HG03342 (cell line): ENCODE measurements at regions not wholly inside any gene's neighbourhood (a gene's known extent, or its start where the extent isn't known, plus 50 kb on each side); places are given as distances from the start of the nearest gene placed in this dataset.

Experiments
- ATAC-seq: cut with Tn5 transposase; IDR thresholded peaks from one replicate; pipeline ENCODE4 v1.9.1; 2021; ENCODE audit warnings: mild to moderate bottlenecking, moderate library complexity; ENCODE audit not compliant: unreplicated experiment

DNA sequence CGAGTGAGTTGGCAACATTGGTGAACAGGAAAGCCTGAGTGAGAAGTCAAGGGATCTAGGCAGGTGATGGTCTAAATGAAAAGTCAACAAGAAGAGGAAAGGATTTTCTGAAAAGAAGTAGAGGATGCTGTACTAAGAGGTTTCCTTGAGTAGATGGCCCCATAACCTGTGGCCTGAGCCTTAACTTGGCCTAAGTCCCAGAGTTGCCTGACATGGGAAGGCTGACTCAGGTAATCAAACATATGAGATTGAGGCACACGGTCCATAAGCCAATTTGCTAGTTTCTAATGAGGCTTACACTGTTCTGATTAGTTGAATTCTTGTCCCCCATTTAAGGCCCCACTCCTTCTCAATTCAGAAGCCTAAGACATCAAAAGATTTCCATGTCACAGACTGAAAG, 262.5 kb upstream of the LMCD1 start:
- ATAC-seq, result no peak

DNA sequence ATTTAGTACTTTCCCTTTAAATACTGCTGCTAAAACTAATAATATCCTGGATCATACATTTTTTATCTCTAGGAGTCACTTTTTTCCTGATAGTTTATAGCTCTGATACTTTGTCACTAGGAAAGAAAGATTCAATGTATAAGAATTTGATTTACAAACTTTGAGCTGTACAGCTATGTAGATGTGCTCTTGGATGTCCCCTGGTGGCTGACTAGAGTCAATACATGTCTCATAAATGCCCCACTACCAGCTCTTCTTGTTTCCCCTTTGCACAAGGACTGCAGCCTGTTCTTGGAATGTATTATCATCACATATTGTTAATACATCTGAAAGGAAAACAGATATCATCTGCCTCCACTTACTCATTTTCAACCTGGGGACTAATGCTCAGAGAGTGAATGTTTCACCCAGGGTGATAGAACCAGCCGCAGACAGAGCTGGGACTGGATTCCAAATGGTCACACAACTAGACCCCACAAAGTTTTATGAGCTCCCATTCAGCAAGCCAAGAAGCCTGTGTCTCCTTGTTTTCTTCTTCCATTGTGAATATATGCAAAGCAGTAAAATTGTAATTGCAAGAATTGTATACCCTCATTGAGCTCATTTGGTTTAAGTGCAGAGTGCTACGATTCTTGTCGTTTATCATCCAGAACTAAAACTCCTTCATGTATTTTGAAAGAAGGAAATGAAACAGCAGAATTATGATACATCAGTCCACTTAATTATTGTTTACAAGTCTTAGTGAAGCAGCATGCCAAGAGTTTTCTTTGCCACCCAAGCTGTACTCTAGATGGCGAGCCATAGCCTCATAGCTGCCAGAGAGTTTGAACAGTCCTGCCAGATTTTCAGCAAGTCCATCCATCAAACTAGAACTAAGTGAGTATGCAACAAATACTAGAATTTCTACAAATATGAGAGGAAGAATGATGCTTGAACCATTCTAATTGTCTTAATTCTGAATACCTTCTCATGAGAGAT, 261.6 kb upstream of the LMCD1 start:
- ATAC-seq, result peak; percentile 99

DNA sequence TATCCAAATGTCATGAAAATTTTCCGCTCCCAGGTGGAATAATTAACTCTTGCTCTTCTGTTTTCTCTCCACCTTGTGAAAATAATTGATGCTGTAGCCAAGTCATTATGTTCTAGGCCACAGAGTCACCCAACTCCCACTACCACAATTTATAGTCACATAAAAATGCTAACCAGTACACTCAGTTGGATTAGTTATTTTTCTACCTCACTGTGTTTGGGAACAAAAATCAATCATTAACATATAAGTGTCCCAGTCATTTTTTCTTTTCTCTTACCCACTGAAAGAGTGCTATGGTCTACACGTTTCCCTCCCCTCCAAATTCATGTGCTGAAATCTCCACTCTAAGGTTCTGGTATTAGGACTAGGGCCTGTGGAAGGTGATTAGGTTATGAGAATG, 255.6 kb upstream of the LMCD1 start:
- ATAC-seq, result no peak

DNA sequence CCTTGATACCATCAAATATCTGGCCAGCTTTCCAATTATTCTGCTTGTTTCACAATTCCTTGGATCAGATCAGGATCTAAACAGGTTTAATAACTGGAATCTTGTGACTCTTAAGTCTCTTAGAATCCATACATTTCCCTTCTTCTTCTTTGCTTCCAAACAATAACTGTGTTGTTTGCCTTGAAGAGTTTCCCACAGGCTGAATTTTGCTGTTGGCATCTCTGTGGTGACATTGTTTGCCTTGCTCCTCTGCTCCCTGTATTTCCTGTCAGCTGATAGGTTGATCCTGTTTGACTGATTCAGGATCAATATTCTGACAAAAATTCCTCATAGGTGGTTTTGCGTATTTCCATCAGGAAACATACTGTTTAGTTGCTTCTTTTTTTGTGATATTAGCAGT, 248.4 kb upstream of the LMCD1 start:
- no peak for ATAC-seq

DNA sequence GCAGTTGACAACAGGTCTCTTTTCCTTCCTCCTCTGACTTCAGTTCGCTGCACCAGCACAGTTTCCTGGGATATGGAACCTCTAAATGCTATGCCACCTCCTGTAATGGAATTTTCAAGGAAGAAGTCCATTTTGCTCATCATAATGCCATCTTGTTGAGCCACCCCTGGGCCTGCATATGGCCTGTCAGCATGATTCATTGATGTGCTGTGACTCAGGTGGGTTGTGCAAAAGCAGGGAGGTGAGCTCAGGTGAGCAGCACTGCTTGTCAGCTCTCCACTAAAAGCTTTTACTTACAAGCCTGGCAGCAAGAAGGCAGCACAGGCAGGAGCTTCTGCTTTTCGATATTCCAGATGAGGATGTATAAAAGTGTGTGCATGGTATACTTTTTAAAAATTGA, 247.1 kb upstream of the LMCD1 start:
- ATAC-seq, result no peak

DNA sequence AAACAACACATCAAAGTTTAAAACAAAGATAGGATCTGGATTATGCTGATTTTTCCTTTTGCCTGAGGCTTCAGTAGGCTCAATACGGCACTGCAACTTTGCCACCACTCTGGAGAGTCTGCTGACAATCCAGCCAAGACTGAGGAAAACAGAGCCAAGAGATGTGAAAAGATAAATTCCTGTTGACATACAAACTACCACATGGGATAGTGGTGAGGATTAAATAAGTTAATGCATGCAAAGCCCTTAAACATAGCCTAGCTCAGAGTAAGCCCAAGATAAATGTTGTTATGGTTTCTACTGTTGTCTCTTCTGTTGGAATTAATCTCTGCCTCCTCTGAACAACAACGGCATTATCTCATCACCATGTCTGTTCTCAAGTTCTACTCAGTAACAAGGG, 245.9 kb upstream of the LMCD1 start:
- no peak for ATAC-seq

DNA sequence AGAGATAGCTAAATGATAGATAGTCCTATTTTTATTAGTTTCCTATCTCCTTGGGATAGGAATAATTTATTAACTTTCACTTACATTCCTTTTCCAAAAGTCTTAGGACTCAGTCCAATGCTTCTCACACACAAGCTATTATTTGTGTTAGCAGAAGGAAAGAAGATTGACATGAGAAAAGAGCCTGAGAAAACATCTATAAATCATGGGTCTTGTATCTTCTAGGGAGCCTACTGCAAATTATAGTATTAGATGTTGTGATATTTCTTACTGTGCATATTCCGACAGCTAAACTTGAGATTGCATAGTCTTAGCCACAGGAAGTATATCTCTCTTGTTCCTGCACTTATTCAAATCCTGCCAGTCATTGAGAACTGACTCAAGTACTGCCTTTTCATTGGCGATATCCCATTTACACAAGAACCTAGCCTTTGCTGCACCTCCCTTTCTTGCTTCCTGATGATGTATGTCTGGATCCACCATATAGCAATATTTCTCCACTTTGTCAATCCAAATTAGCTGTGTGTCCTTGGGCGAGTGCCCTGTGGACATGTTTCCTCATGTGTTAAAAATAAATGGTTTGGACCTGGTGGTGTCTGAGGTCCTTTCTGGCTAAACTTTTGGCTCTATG, 245.1 kb upstream of the LMCD1 start:
- no peak for ATAC-seq

DNA sequence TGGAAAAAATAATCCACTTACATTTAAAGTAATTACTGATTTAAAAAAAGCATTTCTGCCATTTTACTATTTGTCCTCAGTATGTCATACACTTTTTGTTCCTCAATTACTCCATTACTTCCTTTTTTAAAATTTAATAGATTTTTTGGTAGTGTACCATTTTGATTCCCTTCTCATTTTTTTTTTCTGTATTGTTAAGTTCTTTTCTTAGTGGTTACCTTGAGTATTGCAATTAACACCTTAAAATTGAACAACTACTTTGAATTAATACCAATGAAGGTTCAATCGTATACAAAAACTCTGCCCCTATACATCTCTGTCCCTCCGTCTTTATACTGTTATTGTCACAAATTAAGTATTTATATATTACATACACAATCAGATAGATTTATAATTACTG, 240.6 kb upstream of the LMCD1 start:
- ATAC-seq, result no peak

DNA sequence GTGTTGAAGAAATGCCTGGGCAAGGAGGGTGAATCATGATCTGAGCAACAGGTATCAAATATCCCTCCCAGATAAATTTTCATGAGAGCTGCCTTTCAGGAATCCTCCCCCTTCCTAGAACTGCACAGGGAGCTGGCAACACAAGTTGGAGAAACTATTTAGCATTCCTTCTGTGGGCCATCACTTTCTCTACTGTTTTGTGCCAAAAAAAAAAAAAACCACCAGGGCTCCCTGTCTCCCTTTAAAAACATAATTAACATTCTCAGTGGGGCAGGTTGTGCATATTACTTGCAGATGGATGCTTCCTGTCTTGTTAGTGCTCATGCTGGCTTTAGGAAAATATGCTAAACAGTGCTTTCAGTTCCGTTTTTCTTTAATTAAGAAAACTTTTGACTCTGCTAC, 234.9 kb upstream of the LMCD1 start:
- ATAC-seq, result no peak

DNA sequence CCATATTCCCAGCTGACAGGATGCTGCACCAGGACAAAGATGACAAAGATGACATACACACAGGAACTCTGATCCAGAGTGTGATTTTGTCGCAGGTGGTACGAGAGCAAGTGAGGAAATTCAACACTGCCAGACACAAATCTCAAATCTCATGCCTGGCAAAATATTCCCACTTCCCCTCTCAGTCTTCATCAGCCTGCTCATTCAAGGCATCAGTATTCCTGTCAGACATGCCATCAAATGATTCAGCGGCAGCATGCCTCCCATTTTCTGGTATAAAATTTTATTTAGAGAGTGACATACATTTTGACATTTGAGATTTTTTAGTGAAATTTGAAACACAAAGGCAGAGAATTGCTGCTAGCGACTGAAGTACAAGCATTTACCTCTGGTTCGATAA, 228.1 kb upstream of the LMCD1 start:
- ATAC-seq, result no peak

DNA sequence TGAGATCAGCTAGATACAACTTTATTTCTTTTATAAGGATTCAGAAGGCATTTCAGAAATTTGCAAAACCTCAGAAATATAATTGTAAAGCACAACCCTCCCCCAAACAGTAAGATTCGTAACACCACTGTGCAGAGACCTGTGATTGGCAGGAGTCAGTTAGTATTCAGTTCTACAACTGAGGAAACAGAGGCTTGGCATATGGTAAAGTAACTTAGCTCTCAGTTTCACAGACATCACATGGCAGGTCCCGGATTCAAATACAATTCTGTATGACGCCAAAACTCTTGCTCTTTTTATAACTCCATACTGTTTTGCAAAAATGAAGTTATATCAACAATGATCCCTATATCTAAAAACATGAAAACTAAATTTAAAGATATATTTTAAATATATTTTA, 225.6 kb upstream of the LMCD1 start:
- no peak for ATAC-seq

DNA sequence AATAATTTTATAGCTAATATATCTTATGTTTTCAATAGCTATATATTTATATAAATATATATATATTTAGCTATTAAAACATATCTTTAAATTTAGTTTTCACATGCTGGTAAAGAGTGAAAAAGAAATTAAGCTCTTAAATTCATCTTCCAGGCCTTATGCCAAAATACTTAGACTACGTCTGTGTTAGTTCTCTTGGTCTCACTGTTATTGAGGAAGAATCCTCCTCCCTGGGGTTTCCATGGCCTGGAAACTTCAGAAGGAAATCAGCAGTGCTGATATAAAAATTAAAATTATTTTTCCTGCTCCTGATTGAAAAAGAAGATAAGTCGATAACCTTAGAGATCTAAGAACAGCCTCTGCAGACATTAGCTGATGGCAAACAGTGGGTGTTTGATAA, 225.1 kb upstream of the LMCD1 start:
- ATAC-seq, result no peak

DNA sequence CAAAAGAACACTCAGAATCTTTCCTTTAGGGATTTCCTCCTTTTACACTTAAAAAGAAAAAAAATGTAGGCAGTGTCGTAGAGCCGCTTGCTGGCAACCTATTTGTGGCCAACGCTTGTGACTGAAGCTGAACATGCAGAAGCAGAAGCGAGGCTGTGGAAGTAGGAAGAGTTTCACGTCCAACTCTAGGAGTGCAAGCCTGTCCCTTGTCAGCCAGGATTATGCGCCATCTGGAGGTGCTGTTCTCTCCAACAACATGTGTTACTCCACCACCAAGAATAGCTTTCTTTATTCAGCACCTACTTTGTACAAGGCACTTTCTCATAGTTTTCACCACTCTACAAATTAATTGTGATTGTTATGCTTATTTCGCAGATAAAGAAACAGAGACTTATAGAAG, 223.2 kb upstream of the LMCD1 start:
- ATAC-seq, result no peak

DNA sequence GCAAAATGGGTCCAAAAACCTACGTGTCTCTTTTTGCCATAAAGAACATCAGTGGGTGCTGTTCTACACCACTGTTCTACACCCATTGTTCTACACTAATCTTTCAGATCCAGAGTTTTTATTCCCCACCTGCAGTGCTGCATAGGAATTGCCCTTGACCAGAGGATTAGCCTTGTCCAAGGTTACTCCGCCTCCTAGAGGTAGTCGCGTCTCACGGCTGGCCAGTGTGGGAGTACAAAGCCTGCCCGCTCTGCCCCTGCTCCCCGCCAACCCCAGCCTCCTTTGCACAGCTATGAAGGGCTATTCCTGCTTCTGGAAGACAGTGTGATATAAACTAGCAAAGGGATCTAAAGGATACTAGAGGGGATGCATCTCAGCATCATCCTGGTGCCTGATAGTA, 222.1 kb upstream of the LMCD1 start:
- ATAC-seq, result no peak

DNA sequence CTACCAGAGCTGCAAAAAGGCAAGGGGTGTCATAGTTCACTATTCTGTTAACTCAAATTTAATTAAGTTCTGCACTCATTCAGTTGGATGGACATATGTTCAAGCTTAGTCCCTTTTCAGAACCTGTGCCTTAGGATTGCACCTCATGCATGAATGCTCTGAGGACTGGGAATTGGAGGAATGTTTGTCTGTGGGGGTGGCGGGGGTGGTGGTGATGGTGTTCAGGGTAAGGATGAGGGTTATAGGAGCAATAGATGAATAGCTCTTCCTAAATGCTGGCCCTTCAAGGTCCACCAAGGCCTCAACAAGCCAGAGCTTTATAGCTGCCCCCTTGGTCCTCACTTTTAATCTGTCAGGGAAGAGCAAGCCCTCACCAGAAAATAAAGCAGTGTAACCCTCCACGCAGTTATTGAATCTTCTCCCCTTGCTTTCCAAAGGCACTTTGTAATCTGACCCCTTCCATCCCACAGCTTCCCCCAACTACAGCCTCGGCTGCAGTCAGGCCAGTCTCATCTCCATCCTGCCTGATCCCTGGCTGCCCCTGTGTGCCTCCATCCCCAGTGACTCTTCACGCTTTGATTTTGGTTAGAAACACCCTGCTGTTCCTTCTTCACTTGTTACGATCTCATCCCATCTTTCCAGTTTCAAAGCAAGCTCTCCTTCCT, 221.6 kb upstream of the LMCD1 start:
- no peak for ATAC-seq

DNA sequence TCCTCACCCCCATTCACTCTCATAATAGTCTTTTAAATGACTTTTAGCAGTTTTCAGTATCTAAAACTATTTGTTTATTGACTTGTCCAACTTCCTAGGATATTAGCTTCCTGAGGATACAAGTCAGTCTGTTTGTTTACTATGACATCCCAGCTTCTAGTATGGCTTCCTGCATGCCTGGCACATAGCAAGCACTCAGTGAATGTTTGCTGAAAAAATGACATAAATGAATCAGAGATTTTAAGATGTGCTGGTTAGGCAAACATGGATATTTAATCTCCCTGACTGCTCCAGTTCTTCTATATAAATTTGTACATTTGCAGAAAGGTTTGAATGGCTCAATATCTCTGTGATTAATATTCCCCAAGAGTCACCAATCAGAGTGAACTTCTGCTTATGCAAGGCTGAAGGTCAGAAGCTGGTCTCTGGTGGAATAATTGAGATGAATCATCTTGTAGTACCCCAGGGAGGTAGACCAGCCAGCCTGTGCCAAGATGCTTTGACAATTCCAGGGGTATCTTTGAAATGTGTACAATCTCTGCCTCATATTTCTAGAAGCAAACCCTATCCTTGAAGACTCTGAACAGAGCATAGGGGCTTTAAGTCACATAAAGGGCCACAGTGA, 219.0 kb upstream of the LMCD1 start:
- no peak for ATAC-seq

DNA sequence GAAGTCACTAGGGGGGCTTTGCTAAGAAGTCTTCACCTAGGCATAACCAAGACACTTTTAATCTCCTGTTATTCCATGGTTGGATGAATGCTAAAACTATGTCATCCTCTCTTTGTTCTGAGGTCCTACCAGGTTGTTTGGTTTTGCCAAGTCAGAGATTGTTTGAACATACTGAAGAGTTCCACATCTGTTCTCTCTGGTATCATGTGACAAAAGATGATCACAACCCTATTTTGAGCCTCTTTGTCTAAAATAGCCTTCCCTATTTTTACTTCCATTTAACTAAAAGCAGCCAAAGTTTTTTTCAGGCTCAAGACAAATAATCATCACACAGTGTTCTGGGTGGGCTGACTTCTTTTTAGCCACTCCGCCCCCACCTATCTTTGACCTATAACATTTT, 218.4 kb upstream of the LMCD1 start:
- ATAC-seq, result no peak

DNA sequence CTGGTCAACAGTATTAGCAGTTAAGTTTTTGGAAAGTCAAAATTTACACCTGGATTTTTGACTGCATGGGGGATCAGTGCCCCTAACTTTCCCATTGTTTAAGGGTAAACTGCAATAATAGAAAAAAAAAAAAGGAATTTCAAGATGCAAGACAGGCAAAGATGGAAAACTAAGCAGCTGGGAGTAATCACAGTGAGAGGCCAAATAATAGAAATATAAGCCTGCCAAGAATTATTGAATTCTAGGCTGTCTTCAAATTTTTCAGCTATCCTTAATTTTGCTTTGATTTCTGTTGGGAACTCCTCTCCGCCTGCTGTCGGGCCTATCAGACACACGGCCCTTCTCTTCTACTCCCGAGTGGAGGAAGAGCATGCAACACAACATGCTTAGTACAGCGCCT, 215.5 kb upstream of the LMCD1 start:
- no peak for ATAC-seq

DNA sequence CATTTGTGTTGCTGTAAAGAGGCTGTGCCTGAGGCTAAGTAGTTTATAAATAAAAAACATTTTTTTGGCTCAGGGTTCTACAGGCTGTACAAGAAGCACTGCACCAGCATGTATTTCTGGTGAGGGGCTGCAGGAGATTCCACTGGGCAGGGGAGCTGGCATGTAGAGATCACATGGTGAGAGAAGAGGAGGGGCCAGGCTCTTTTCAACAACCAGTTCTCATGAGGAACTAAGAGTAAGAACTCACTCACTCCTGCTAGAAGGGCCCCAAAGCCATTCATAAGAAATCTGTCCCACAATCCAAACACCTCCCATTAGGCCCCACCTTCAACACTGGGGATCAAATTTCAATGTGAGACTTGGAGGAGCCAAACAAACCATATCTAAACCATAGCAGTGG, 214.9 kb upstream of the LMCD1 start:
- no peak for ATAC-seq

DNA sequence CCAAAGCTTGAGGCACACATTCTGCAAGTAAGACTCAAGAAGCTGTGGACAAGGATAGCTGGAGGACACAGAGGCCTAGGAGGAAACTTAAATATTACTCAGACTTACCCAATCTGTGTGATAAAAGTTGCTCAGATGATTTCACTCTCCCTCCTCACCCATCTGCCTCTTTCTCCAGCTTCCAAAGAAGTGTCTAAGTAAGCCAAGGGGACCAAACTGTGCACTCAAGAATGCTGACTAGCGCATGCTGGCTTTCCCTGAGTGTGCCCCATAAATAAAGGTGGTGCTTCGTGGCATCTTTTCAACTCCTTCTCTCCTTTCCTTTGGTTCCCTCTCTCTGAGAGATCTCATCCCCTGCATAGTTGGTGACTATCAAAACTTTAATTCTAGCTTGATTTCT, 211.0 kb upstream of the LMCD1 start:
- no peak for ATAC-seq

DNA sequence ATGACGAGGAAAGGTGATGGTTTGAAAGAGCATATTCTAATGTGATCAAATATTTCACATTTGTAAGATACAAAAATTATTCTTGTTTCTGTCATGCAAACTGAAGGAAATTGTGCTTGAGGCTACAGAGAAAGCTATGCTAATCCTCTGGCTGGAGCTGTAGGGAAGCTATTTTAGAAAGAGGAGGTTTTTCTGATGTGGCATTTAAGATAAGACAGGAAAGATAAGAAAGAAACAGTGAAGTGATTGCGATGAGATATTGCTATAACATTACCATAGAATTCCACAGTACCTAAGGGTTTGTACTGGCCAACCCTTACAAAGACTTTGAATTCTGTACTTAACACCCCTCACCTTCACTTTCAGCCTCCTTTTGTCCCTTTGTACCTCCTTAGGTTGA, 205.2 kb upstream of the LMCD1 start:
- no peak for ATAC-seq
